ENCODE measurements at regions not wholly inside any gene's neighbourhood (a gene's known extent, or its start where the extent isn't known, plus 50 kb on each side); places are given as distances from the start of the nearest gene placed in this dataset.

DNA sequence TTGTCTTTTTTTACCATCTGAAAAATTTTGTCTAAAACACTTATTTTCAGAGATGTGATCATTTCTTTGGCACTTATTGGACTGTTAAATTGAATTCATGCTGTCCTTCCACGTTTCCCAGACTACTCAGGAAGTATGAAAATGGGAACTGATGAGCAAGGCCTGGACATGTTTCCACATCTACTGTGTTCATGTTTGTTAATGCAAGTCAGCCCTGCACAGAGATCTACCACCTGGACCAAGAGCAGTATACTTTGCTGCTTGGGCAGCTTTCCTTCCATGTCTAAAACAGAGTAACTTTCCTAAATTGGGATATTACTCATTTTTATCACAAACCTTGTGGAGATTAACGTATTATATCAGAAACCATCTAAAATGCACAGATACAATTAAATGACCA is 687.4 kb downstream of the DIAPH3 start:
- Histone ChIP-seq H3F3A (replicated peaks; ENCODE audit: low read depth) (no peaks in the 10 kb centered on the region), H3K9me2 (ENCODE audit: insufficient read depth) (no peaks in the 10 kb centered on the region), H4K20me1 (replicated peaks; ENCODE audit: insufficient read depth) (no peaks in the 10 kb centered on the region), H3K4me2 (no peak overlapping the region), H3K79me2 (replicated peaks; ENCODE audit: insufficient read depth) (no peaks in the 10 kb centered on the region), H3K4me1 (ENCODE audit: insufficient read depth) (peaks cover 32% of the 10 kb centered on the region), H2AFZ (no peak overlapping the region), H3K36me3 (ENCODE audit: insufficient read depth) (no peaks in the 10 kb centered on the region), H3K27ac (ENCODE audit: low read depth) (no peak overlapping the region), H3K27me3 (ENCODE audit: insufficient read depth) (no peaks in the 10 kb centered on the region), H3K4me3 (no peak overlapping the region)
- peaks cover 31% of the 10 kb centered on the region for H3K4me1 Mint-ChIP-seq
- no peak overlapping the region for H3K27ac Mint-ChIP-seq
- H3K4me3 Mint-ChIP-seq = no peak overlapping the region
- ATAC-seq = no peak
- DNase-seq (ENCODE audit: low spot score) = no peak
- H3K27me3 Mint-ChIP-seq (ENCODE audit: insufficient read depth, low read depth, poor library complexity) = peaks cover 3% of the 10 kb centered on the region
- TF ChIP-seq CTCF (conservative IDR thresholded peaks at IDR 0.05; ENCODE audit: low read depth in 2 of 2) (no peak), EZH2phosphoT487 (IDR thresholded peaks at IDR 0.05; ENCODE audit: unreplicated experiment) (no peak), JUNB (IDR thresholded peaks at IDR 0.05; ENCODE audit: unreplicated experiment) (no peak), CREB1 (CRISPR knock-in tag; IDR thresholded peaks at IDR 0.05; ENCODE audit: low read depth) (no peak), POLR2AphosphoS5 (IDR thresholded peaks at IDR 0.05; ENCODE audit: low read depth) (no peak), NANOG (IDR thresholded peaks at IDR 0.05; ENCODE audit: borderline replicate concordance) (no peak), EZH2 (IDR thresholded peaks at IDR 0.05; ENCODE audit: low read depth, unreplicated experiment) (no peak), ZNF331 (CRISPR knock-in tag; IDR thresholded peaks at IDR 0.05; ENCODE audit: low read depth) (no peak), ZNF114 (CRISPR knock-in tag; IDR thresholded peaks at IDR 0.05) (no peak), REST (IDR thresholded peaks at IDR 0.05; ENCODE audit: unreplicated experiment) (no peak), ETS1 (IDR thresholded peaks at IDR 0.05) (no peak), STAT1 (IDR thresholded peaks at IDR 0.05; ENCODE audit: unreplicated experiment) (no peak), ZNF462 (CRISPR knock-in tag; IDR thresholded peaks at IDR 0.05) (no peak)
- no peaks in the 10 kb centered on the region for H3K9me3 Mint-ChIP-seq
- H3K36me3 Mint-ChIP-seq (ENCODE audit: low read depth) = no peaks in the 10 kb centered on the region

Data from GM23338 (cell line).